WERI-Rb-1 (cell line): ENCODE measurements at regions not wholly inside any gene's neighbourhood (a gene's known extent, or its start where the extent isn't known, plus 50 kb on each side); places are given as distances from the start of the nearest gene placed in this dataset.
A peak's percentile ranks its signal among the peaks of the same experiment; 100 is the strongest.

Source experiments
- DNase-seq: peaks from one replicate; pipeline ENCODE4 v3.0.0-alpha.2; 2020
- H3K27ac ChIP-seq: fragments of 250-450 bp; sonication (Bioruptor Pico); 2 replicates; pipeline ENCODE4 v1.5.1; 2020; ENCODE audit warnings: mild to moderate bottlenecking, moderate library complexity
- H3K27me3 ChIP-seq: fragments of 250-450 bp; sonication (Bioruptor Pico); 2 replicates; pipeline ENCODE4 v1.5.1; 2021; ENCODE audit warnings: mild to moderate bottlenecking, low read depth, moderate library complexity; ENCODE audit not compliant: insufficient read depth, severe bottlenecking
- H3K36me3 ChIP-seq: fragments of 250-450 bp; sonication (Bioruptor Pico); 2 replicates; pipeline ENCODE4 v1.5.1; 2020; ENCODE audit warnings: mild to moderate bottlenecking, moderate library complexity
- H3K4me3 ChIP-seq: 2 replicates; pipeline ENCODE4 v1.5.1; 2011; ENCODE audit warnings: low read depth, mild to moderate bottlenecking, control low read depth, low read length
- H3K9me3 ChIP-seq: fragments of 250-450 bp; sonication (Bioruptor Pico); 2 replicates; pipeline ENCODE4 v1.5.1; 2021; ENCODE audit warnings: mild to moderate bottlenecking, moderate library complexity; ENCODE audit not compliant: severe bottlenecking
- TF ChIP-seq, protein P1 (sequence below): IDR thresholded peaks from 2 replicates; pipeline ENCODE4 v1.5.1; 2011; ENCODE audit warnings: low read depth, mild to moderate bottlenecking, control low read depth, inconsistent platforms, low read length

DNA sequence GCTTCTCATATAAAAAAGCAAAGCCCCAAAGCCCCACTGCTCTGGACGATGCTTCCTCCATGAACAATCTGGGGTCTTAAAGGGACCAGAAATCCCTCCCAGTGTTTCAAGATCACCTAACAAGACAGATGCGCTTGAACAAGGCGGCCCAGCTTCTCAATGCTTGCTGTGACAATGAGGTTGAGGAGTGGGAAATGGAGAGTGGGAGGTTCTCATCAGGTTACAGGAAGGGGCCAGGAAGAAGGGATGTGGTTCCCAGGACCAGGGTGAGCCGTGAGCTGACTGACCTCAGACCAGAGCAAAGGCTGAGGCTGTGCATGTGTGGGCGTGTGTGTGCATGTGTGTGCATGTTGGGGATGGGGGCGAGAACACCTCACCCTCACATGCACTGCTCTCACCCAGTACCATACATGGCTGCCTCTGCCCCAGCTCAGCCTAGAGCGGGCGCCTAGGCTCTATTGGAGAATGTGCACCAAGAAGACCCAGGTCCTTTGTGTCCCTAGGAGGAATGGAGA, 220.8 kb upstream of the GPR26 start:
- no peaks in the 10 kb centered on the region for H3K9me3 ChIP-seq
- H3K36me3 ChIP-seq = no peaks in the 10 kb centered on the region
- H3K4me3 ChIP-seq = no peak overlapping the region
- H3K27me3 ChIP-seq = no peaks in the 10 kb centered on the region
- TF ChIP-seq, protein P1, sequence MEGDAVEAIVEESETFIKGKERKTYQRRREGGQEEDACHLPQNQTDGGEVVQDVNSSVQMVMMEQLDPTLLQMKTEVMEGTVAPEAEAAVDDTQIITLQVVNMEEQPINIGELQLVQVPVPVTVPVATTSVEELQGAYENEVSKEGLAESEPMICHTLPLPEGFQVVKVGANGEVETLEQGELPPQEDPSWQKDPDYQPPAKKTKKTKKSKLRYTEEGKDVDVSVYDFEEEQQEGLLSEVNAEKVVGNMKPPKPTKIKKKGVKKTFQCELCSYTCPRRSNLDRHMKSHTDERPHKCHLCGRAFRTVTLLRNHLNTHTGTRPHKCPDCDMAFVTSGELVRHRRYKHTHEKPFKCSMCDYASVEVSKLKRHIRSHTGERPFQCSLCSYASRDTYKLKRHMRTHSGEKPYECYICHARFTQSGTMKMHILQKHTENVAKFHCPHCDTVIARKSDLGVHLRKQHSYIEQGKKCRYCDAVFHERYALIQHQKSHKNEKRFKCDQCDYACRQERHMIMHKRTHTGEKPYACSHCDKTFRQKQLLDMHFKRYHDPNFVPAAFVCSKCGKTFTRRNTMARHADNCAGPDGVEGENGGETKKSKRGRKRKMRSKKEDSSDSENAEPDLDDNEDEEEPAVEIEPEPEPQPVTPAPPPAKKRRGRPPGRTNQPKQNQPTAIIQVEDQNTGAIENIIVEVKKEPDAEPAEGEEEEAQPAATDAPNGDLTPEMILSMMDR = no peak
- DNase-seq = no peak
- H3K27ac ChIP-seq = no peak overlapping the region

DNA sequence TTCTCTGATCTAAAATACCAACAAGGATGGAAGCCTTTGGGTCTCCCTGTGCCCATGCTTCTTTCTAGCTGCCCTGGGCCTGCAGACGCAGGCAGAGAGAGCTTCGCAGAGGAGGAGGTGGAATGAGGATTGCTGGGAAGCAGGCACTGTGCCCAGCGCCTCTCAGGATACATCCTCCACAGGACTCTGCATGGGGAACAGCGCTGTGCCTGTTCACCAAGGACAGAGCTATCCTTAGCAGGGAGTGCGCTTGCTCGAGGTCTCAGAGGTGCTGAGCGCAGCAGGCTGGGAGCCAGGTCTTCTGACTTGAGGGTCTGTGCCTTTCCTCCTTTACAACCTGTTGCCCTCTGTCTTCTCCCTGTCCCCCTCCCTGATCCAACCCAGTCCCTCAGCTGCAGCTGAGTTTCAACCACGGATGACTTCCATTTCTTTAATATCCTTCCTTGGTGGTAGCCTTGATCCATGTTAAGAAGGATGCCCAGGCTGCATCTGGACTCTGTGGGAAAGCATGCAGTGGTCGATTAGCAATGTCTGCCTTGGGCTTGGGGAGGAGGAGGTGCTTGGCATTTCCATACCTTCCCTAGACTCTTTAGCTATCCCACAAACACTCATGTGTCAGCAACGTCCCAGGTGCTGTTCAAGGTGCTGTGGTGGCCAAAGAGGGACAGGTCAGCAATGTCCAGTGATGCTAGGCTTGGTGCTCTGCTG, 219.6 kb upstream of the GPR26 start:
- TF ChIP-seq, protein P1 = no peak
- DNase-seq = no peak
- no peaks in the 10 kb centered on the region for H3K9me3 ChIP-seq
- H3K27me3 ChIP-seq = no peaks in the 10 kb centered on the region
- no peaks in the 10 kb centered on the region for H3K36me3 ChIP-seq
- no peak overlapping the region for H3K4me3 ChIP-seq
- H3K27ac ChIP-seq = no peak overlapping the region

DNA sequence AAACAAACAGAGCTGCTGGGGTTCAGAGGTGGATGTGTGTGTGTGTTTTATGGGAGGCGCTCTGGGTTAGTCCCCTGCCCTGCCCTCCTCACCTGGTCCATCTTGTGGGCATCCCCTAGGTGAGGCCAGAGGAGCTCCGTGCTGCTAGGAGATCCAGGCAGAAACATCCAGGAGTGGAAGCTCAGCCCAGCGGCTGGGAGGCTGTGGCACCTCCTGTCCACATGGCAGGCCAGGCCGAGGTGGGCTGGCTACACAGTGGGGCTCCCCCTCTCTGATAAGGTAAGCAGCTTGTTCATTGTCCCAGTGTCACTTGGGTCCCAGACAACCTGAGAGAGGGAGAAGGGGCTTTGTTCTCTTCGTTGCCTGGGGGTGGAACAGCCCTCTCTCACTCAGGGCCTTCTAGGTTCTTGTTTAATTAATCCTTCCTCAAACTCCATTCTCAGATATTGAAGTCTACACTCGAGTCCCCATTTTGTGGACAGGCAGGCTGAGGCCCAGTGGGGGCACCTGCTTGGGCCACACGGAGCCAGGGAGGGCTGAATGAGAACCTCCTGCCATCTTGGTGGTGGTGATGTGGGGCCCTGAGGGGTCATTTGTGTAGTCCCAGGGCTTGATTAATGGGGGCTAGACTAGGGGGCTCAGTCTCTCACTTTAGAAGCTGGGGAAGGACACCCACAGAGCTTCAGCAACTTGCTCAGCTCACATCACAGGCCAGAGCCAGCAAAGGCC, 216.8 kb upstream of the GPR26 start:
- no peak for DNase-seq
- Histone ChIP-seq H3K9me3 (no peaks in the 10 kb centered on the region), H3K27me3 (no peaks in the 10 kb centered on the region), H3K36me3 (no peaks in the 10 kb centered on the region), H3K27ac (no peak overlapping the region), H3K4me3 (no peak overlapping the region)
- TF ChIP-seq, protein P1 = no peak

DNA sequence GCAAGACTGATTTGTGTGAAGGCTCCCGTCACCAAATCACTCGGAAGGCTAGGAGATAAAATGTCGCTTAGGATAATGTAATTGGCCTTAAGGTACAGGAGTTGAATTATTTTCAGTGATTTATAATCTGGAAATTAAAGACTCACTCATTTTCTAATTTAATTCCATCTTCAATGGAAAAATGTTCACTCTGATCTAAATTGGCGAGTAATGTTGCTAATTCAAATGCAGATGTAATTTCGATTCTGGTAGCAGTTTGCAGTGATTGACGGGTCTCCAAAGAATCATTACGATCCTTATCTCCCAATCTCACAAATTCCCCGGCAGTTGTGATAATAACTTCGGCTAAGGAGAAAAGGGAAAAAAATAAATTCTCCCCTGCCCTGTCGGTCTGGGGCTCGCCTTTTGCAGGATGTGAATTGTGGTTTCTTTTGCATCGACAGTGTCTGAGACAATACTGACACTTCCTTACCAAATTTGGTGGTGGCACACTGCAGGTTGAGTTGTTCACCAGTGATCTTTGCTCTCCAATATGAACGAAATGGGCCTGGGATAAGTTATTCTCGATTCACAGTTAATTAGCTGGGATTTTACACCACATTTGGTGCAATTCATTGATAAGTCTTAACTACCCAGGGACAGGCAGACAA, 215.1 kb upstream of the GPR26 start:
- TF ChIP-seq, protein P1 = no peak
- Histone ChIP-seq H3K27ac (no peak overlapping the region), H3K4me3 (no peak overlapping the region), H3K27me3 (no peaks in the 10 kb centered on the region), H3K9me3 (no peaks in the 10 kb centered on the region), H3K36me3 (no peaks in the 10 kb centered on the region)
- no peak for DNase-seq

DNA sequence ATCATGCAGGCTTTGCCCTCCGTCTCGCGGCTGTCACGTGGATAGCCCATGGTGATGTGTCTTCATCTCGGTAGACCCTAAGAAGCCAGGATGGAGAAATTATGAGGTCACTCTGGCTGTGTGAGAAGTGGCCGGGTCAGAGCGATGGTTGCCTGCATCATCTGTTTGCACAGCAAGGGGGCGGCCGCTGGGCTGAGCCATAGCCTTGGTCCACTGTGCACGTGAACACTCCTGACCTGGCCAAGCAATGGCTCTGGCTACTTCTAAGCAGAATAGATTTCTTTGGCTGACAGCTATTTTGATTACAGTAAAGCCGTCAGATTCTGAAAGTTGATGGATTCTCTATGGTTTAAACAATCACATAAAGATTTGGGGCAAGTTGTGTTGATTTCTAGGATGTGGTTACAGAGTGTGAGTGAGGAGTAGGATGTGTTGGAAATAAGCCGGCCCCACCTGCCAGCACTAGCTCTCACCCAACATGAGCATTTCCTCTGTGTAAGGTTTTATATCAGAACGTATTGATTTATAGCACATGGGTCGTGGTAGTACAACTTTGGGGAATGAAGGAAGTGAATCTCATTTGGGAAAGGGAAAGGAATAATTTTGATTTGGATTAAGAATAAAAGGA, 214.4 kb upstream of the GPR26 start:
- DNase-seq = no peak
- TF ChIP-seq, protein P1 = peak; percentile 39; the same call in 1 of the 2 replicates
- H3K36me3 ChIP-seq = no peaks in the 10 kb centered on the region
- H3K27ac ChIP-seq = no peak overlapping the region
- no peaks in the 10 kb centered on the region for H3K9me3 ChIP-seq
- H3K4me3 ChIP-seq = no peak overlapping the region
- H3K27me3 ChIP-seq = no peaks in the 10 kb centered on the region
